SKM-1 treated with dmso at 0.1 percent for 144 hours (cell line): ENCODE measurements at regions not wholly inside any gene's neighbourhood (a gene's known extent, or its start where the extent isn't known, plus 50 kb on each side); places are given as distances from the start of the nearest gene placed in this dataset.

Source experiments
- DNase-seq: peaks from one replicate; lab custom pipeline; 2025; ENCODE audit not compliant: unreplicated experiment; lab: John Stamatoyannopoulos, UW

- peak; percentile 32 for DNase-seq
Observed at GRCh38 chr1:25007390-25008191, 77.5 kb upstream of the RUNX3 start.

GRCh38 chr1:25006770-25007169 lies 76.7 kb upstream of the RUNX3 start:
- DNase-seq: no peak

- no peak for DNase-seq
Observed at GRCh38 chr1:25004355-25004754, 74.3 kb upstream of the RUNX3 start.

GRCh38 chr1:25003457-25004190 lies 73.5 kb upstream of the RUNX3 start:
- DNase-seq: no peak

GRCh38 chr1:25003000-25003399 lies 72.9 kb upstream of the RUNX3 start:
- DNase-seq: no peak

- no peak for DNase-seq
Observed at GRCh38 chr1:25001125-25001915, 71.2 kb upstream of the RUNX3 start.

- DNase-seq: no peak
Observed at GRCh38 chr1:24999906-25000305, 69.8 kb upstream of the RUNX3 start.

- no peak for DNase-seq
Observed at GRCh38 chr1:24999426-24999825, 69.3 kb upstream of the RUNX3 start.

- no peak for DNase-seq
Observed at GRCh38 chr1:24998563-24999245, 68.6 kb upstream of the RUNX3 start.

- DNase-seq: no peak
Observed at GRCh38 chr1:24996983-24997893, 67.2 kb upstream of the RUNX3 start.

- no peak for DNase-seq
Observed at GRCh38 chr1:24996456-24996855, 66.4 kb upstream of the RUNX3 start.

- no peak for DNase-seq
Observed at GRCh38 chr1:24995661-24996060, 65.6 kb upstream of the RUNX3 start.

GRCh38 chr1:24995140-24995539 lies 65.1 kb upstream of the RUNX3 start:
- DNase-seq: no peak

- no peak for DNase-seq
Observed at GRCh38 chr1:24993871-24994580, 64.0 kb upstream of the RUNX3 start.

GRCh38 chr1:24992761-24993211 lies 62.7 kb upstream of the RUNX3 start:
- DNase-seq: no peak

- DNase-seq: no peak
Observed at GRCh38 chr1:24992124-24992760, 62.2 kb upstream of the RUNX3 start.

- DNase-seq: no peak
Observed at GRCh38 chr1:24991697-24992096, 61.6 kb upstream of the RUNX3 start.

GRCh38 chr1:24990779-24991641 lies 60.9 kb upstream of the RUNX3 start:
- DNase-seq: no peak
